ENCODE measurements at regions not wholly inside any gene's neighbourhood (a gene's known extent, or its start where the extent isn't known, plus 50 kb on each side); places are given as distances from the start of the nearest gene placed in this dataset.

DNA sequence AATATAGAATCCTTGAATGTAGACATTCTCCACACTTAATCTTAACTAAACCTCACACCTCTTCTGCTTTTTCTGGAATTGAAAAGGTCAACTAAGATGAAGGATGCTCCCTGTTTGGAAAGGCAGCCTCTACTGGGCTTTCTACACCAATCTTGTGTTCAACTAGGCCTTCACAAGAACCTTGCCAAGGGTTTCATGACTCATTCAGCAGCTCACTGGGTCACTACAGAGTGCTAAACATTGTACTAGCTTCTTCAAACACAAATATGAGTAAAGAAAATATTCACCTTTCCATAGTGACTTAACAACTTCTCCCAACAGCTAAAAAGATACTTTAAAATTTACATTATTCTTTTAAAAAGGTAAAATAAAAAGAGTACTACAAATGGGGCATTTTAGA, 135.3 kb upstream of the PRMT6 start:
- TF ChIP-seq, protein P1, sequence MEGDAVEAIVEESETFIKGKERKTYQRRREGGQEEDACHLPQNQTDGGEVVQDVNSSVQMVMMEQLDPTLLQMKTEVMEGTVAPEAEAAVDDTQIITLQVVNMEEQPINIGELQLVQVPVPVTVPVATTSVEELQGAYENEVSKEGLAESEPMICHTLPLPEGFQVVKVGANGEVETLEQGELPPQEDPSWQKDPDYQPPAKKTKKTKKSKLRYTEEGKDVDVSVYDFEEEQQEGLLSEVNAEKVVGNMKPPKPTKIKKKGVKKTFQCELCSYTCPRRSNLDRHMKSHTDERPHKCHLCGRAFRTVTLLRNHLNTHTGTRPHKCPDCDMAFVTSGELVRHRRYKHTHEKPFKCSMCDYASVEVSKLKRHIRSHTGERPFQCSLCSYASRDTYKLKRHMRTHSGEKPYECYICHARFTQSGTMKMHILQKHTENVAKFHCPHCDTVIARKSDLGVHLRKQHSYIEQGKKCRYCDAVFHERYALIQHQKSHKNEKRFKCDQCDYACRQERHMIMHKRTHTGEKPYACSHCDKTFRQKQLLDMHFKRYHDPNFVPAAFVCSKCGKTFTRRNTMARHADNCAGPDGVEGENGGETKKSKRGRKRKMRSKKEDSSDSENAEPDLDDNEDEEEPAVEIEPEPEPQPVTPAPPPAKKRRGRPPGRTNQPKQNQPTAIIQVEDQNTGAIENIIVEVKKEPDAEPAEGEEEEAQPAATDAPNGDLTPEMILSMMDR (IDR thresholded peaks at IDR 0.05), result no peak
- no peak for TF ChIP-seq EZH2 (IDR thresholded peaks at IDR 0.05; ENCODE audit: borderline replicate concordance, insufficient read depth, low read depth, low read length, poor library complexity, severe bottlenecking)
- no peak for DNase-seq

DNA sequence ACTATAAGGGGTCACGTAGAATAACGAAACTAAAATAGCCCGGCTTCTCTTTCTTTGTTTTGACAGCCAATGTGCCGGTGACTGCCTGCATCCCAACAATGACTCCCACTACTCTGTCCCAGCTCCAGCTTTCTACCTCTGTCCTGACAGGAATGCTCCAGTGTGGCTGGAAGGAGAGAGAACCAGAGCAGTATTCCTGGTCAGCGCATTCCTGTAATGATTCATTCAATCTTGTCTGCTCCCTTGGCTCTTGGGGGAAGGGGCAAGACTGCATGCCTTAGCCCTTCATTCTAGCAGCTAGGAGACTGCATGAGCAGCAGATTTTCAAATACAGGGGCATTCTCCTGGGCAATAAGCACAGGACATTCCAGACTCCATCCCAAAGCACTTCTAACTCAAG, 132.1 kb upstream of the PRMT6 start:
- WGBS (ENCODE audit: insufficient coverage), result no CpG with 5 or more reads among the region's 5 CpGs

More for the DNA sequence above, 135.3 kb upstream of the PRMT6 start:
- Mint-ChIP-seq H3K4me3 (no peak overlapping the region), H3K27me3 (no peaks in the 10 kb centered on the region), H3K9me3 (ENCODE audit: insufficient read depth) (no peaks in the 10 kb centered on the region), H3K4me1 (no peaks in the 10 kb centered on the region), H3K27ac (no peak overlapping the region)
- H3K4me3 ChIP-seq (ENCODE audit: control extremely low read depth in 1 of 5, extremely low read depth in 1 of 5, insufficient read depth in 1 of 5, low read depth in 2 of 5, low read length in 4 of 5), result no peak overlapping the region
- H3K27me3 ChIP-seq (replicated peaks in 1 of 4; ENCODE audit: control extremely low read depth in 1 of 4, control insufficient read depth in 3 of 4, insufficient read depth in 4 of 4, low read length in 3 of 4), result no peaks in the 10 kb centered on the region
- intact Hi-C loops (cut with micrococcal nuclease), result no loop called here
- no peaks in the 10 kb centered on the region for H3K9me3 ChIP-seq (ENCODE audit: control extremely low read depth in 1 of 3, control insufficient read depth in 2 of 3, insufficient read depth in 1 of 3, low read length in 2 of 3)
- H3K4me2 ChIP-seq (replicated peaks; ENCODE audit: low read depth, low read length, poor library complexity, severe bottlenecking), result no peak overlapping the region
- no peaks in the 10 kb centered on the region for H4K20me1 ChIP-seq (ENCODE audit: control insufficient read depth, insufficient read depth, low read length, poor library complexity, severe bottlenecking)
- no peak overlapping the region for H2AFZ ChIP-seq (ENCODE audit: insufficient read depth, low read depth, low read length, poor library complexity, severe bottlenecking)
- no peak overlapping the region for H3K9ac ChIP-seq (ENCODE audit: low read length)
- no peaks in the 10 kb centered on the region for H3K4me1 ChIP-seq (ENCODE audit: control insufficient read depth in 2 of 2, insufficient read depth in 2 of 2, low read length in 2 of 2)
- no peaks in the 10 kb centered on the region for H3K79me2 ChIP-seq (ENCODE audit: control insufficient read depth, insufficient read depth, low read length)
- no peaks in the 10 kb centered on the region for H3K36me3 ChIP-seq (replicated peaks in 1 of 2; ENCODE audit: control extremely low read depth in 1 of 2, control insufficient read depth in 1 of 2, extremely low read depth in 1 of 2, insufficient read depth in 2 of 2, low read length in 1 of 2)
- no peak for ATAC-seq (ENCODE audit: low read depth)
- CTCF ChIA-PET, result no interaction called here
- H3K27ac ChIP-seq (ENCODE audit: low read length in 2 of 2), result no peak overlapping the region
- POLR2A ChIA-PET, result no interaction called here

More for the DNA sequence above, 132.1 kb upstream of the PRMT6 start:
- no peak overlapping the region for H2AFZ ChIP-seq (ENCODE audit: insufficient read depth, low read depth, low read length, poor library complexity, severe bottlenecking)
- no peak overlapping the region for H3K4me2 ChIP-seq (replicated peaks; ENCODE audit: low read depth, low read length, poor library complexity, severe bottlenecking)
- no peaks in the 10 kb centered on the region for H3K27me3 ChIP-seq (replicated peaks in 1 of 4; ENCODE audit: control extremely low read depth in 1 of 4, control insufficient read depth in 3 of 4, insufficient read depth in 4 of 4, low read length in 3 of 4)
- no peak overlapping the region for H3K4me3 ChIP-seq (ENCODE audit: control extremely low read depth in 1 of 5, extremely low read depth in 1 of 5, insufficient read depth in 1 of 5, low read depth in 2 of 5, low read length in 4 of 5)
- Mint-ChIP-seq H3K27ac (no peak overlapping the region), H3K27me3 (no peaks in the 10 kb centered on the region), H3K4me1 (no peaks in the 10 kb centered on the region), H3K4me3 (no peak overlapping the region), H3K9me3 (ENCODE audit: insufficient read depth) (no peaks in the 10 kb centered on the region)
- intact Hi-C loops (cut with micrococcal nuclease), result no loop called here
- no peaks in the 10 kb centered on the region for H4K20me1 ChIP-seq (ENCODE audit: control insufficient read depth, insufficient read depth, low read length, poor library complexity, severe bottlenecking)
- no peak overlapping the region for H3K9ac ChIP-seq (ENCODE audit: low read length)
- H3K36me3 ChIP-seq (replicated peaks in 1 of 2; ENCODE audit: control extremely low read depth in 1 of 2, control insufficient read depth in 1 of 2, extremely low read depth in 1 of 2, insufficient read depth in 2 of 2, low read length in 1 of 2), result no peaks in the 10 kb centered on the region
- H3K9me3 ChIP-seq (ENCODE audit: control extremely low read depth in 1 of 3, control insufficient read depth in 2 of 3, insufficient read depth in 1 of 3, low read length in 2 of 3), result peaks cover 0 to under 1% (median 0%) of the 10 kb centered on the region in 3 donors
- ChIA-PET POLR2A (no interaction called here), CTCF (no interaction called here)
- DNase-seq, result no peak
- ATAC-seq (ENCODE audit: low read depth), result no peak
- no peaks in the 10 kb centered on the region for H3K79me2 ChIP-seq (ENCODE audit: control insufficient read depth, insufficient read depth, low read length)
- H3K27ac ChIP-seq (ENCODE audit: low read length in 2 of 2), result no peak overlapping the region
- no peak for TF ChIP-seq EZH2 (IDR thresholded peaks at IDR 0.05; ENCODE audit: borderline replicate concordance, insufficient read depth, low read depth, low read length, poor library complexity, severe bottlenecking)
- TF ChIP-seq, protein P1 (IDR thresholded peaks at IDR 0.05), result no peak
- no peaks in the 10 kb centered on the region for H3K4me1 ChIP-seq (ENCODE audit: control insufficient read depth in 2 of 2, insufficient read depth in 2 of 2, low read length in 2 of 2)
